ENCODE measurements at regions not wholly inside any gene's neighbourhood (a gene's known extent, or its start where the extent isn't known, plus 50 kb on each side); places are given as distances from the start of the nearest gene placed in this dataset.

GRCh38 chr11:131064373-131064991, 148.2 kb upstream of the SNX19 start:
- H3K36me3 ChIP-seq (ENCODE audit: control insufficient read depth in 4 of 4, insufficient read depth in 4 of 4, low read length in 4 of 4) = no peaks in the 10 kb centered on the region
- H3K4me1 ChIP-seq (ENCODE audit: control insufficient read depth in 5 of 5, insufficient read depth in 5 of 5, low read length in 5 of 5) = no peaks in the 10 kb centered on the region
- peak; percentile 6 for TF ChIP-seq CTCF (IDR thresholded peaks at IDR 0.05; ENCODE audit: control extremely low read depth, extremely low read depth)
- H3K9me3 ChIP-seq (ENCODE audit: control insufficient read depth in 4 of 4, insufficient read depth in 3 of 4, low read length in 3 of 4) = no peaks in the 10 kb centered on the region
- WGBS, 2 donors = 25 to 27% methylated on average over 12 of the region's 12 CpGs
- DNase-seq (peak; percentile 67 to 70 (median 68)), ATAC-seq (ENCODE audit: insufficient read depth, low FRiP score) (no peak)
- H3K27me3 ChIP-seq (ENCODE audit: control insufficient read depth in 3 of 3, insufficient read depth in 3 of 3, low read length in 2 of 3) = peaks cover 0 to 9% (median 0%) of the 10 kb centered on the region in 3 donors
- no peak overlapping the region for H3K27ac ChIP-seq (ENCODE audit: low read depth in 1 of 2, low read length in 1 of 2)
- H3K9ac ChIP-seq (ENCODE audit: insufficient read depth in 1 of 2, low read length in 2 of 2) = no peak overlapping the region
- no peak overlapping the region for H3K4me3 ChIP-seq

- no peaks in the 10 kb centered on the region for H3K9me3 ChIP-seq (ENCODE audit: control insufficient read depth in 4 of 4, insufficient read depth in 3 of 4, low read length in 3 of 4)
- H3K27ac ChIP-seq (ENCODE audit: low read depth in 1 of 2, low read length in 1 of 2) = no peak overlapping the region
- H3K9ac ChIP-seq (ENCODE audit: insufficient read depth in 1 of 2, low read length in 2 of 2) = no peak overlapping the region
- H3K4me3 ChIP-seq = no peak overlapping the region
- H3K27me3 ChIP-seq (ENCODE audit: control insufficient read depth in 3 of 3, insufficient read depth in 3 of 3, low read length in 2 of 3) = peaks cover 0 to 9% (median 0%) of the 10 kb centered on the region in 3 donors
- H3K36me3 ChIP-seq (ENCODE audit: control insufficient read depth in 4 of 4, insufficient read depth in 4 of 4, low read length in 4 of 4) = no peaks in the 10 kb centered on the region
- DNase-seq (peak in 2 of 3 donors; percentile 3 to 21), ATAC-seq (ENCODE audit: insufficient read depth, low FRiP score) (no peak)
- 68 to 71% methylated on average over 13 of the region's 13 CpGs for WGBS, 2 donors
- no peak for TF ChIP-seq CTCF (IDR thresholded peaks at IDR 0.05; ENCODE audit: control extremely low read depth, extremely low read depth)
- no peaks in the 10 kb centered on the region for H3K4me1 ChIP-seq (ENCODE audit: control insufficient read depth in 5 of 5, insufficient read depth in 5 of 5, low read length in 5 of 5)
Observed at GRCh38 chr11:131065435-131066413, 149.4 kb upstream of the SNX19 start.

- peaks cover 0 to 9% (median 0%) of the 10 kb centered on the region in 3 donors for H3K27me3 ChIP-seq (ENCODE audit: control insufficient read depth in 3 of 3, insufficient read depth in 3 of 3, low read length in 2 of 3)
- no peak for TF ChIP-seq CTCF (IDR thresholded peaks at IDR 0.05; ENCODE audit: control extremely low read depth, extremely low read depth)
- WGBS, 2 donors = 64 to 65% methylated on average over 7 of the region's 7 CpGs
- H3K4me3 ChIP-seq = no peak overlapping the region
- H3K27ac ChIP-seq (ENCODE audit: low read depth in 1 of 2, low read length in 1 of 2) = no peak overlapping the region
- no peak for DNase-seq
- no peak for ATAC-seq (ENCODE audit: insufficient read depth, low FRiP score)
- no peaks in the 10 kb centered on the region for H3K4me1 ChIP-seq (ENCODE audit: control insufficient read depth in 5 of 5, insufficient read depth in 5 of 5, low read length in 5 of 5)
- no peaks in the 10 kb centered on the region for H3K36me3 ChIP-seq (ENCODE audit: control insufficient read depth in 4 of 4, insufficient read depth in 4 of 4, low read length in 4 of 4)
- H3K9me3 ChIP-seq (ENCODE audit: control insufficient read depth in 4 of 4, insufficient read depth in 3 of 4, low read length in 3 of 4) = no peaks in the 10 kb centered on the region
- no peak overlapping the region for H3K9ac ChIP-seq (ENCODE audit: insufficient read depth in 1 of 2, low read length in 2 of 2)
Observed at GRCh38 chr11:131066551-131066950, 150.3 kb upstream of the SNX19 start.
